GM12878 (cell line): ENCODE measurements at regions not wholly inside any gene's neighbourhood (a gene's known extent, or its start where the extent isn't known, plus 50 kb on each side); places are given as distances from the start of the nearest gene placed in this dataset.

Experiments used
- ATAC-seq: fragments of 200-7000 bp; cut with Tn5 transposase; 3 replicates; pipeline ENCODE4 v1.9.1; 2020; ENCODE audit warnings: mild to moderate bottlenecking, moderate library complexity
- BruUV-seq: library from RNA; stranded (reverse); fragments of 400-500 nt; replicated peaks from 2 replicates; lab custom pipeline; 2021; lab: Mats Ljungman, UMichigan
- CTCF ChIA-PET: fragments of 300-600 bp; sonication (Branson Sonifier 250); formaldehyde crosslinking; extraction: SDS; loops from one replicate; lab custom pipeline; 2021; ENCODE audit warnings: inconsistent platforms; lab: Yijun Ruan, JAX
- POLR2A ChIA-PET: fragments of 350-600 bp; formaldehyde crosslinking; extraction: SDS; loops from one replicate; lab custom pipeline; 2021; ENCODE audit warnings: inconsistent platforms; lab: Charles Lee
- RAD21 ChIA-PET: fragments of 300-600 bp; sonication (Branson Sonifier 250); formaldehyde crosslinking; loops from one replicate; lab custom pipeline; 2023; ENCODE audit warnings: antibody characterized with exemption; ENCODE audit not compliant: unreplicated experiment; lab: Charles Lee
- SMC1A ChIA-PET: fragments of 300-600 bp; sonication (Branson Sonifier 250); formaldehyde crosslinking; loops from one replicate; lab custom pipeline; 2023; ENCODE audit not compliant: unreplicated experiment, uncharacterized antibody; lab: Charles Lee
- DNase-seq: peaks from one replicate; pipeline ENCODE4 v3.0.0-alpha.2; 2011; ENCODE audit warnings: low read depth, low spot score
- FAIRE-seq: peaks from 3 replicates; lab custom pipeline; 2011; peaks lifted over from hg19 to GRCh38; lab: Jason Lieb, UNC
- H2AFZ ChIP-seq: 2 replicates; pipeline ENCODE4 v1.6.0; 2011; ENCODE audit warnings: low read depth, low read length, control low read depth; ENCODE audit not compliant: control insufficient read depth
- H3K27ac ChIP-seq: 2 replicates; pipeline ENCODE4 v1.5.1; 2011; ENCODE audit warnings: control low read depth; ENCODE audit not compliant: control insufficient read depth, insufficient read depth
- H3K27me3 ChIP-seq, 2 experiments: replicated peaks in 1 of 2; 2 replicates each; pipeline versions ENCODE4 v1.6.0 to v1.6.1; 2011; ENCODE audit warnings: low read length in 1 of 2; ENCODE audit not compliant: control insufficient read depth in 2 of 2, insufficient read depth in 2 of 2
- H3K36me3 ChIP-seq, 2 experiments: 2 replicates each; pipeline ENCODE4 v1.5.1; 2011; ENCODE audit warnings: low read length in 1 of 2; ENCODE audit not compliant: control insufficient read depth in 2 of 2, insufficient read depth in 2 of 2
- H3K4me1 ChIP-seq: 2 replicates; pipeline ENCODE4 v1.6.1; 2011; ENCODE audit warnings: mild to moderate bottlenecking, low read length, moderate library complexity, mixed read lengths; ENCODE audit not compliant: control insufficient read depth, insufficient read depth
- H3K4me2 ChIP-seq: 2 replicates; pipeline ENCODE4 v1.6.0; 2011; ENCODE audit warnings: control low read depth; ENCODE audit not compliant: control insufficient read depth, insufficient read depth
- H3K4me3 ChIP-seq: fragments of 200-600 bp; sonication (generic); 2 replicates; pipeline ENCODE4 v1.5.1; 2016
- H3K79me2 ChIP-seq: 2 replicates; pipeline ENCODE4 v1.6.0; 2011; ENCODE audit warnings: low read length; ENCODE audit not compliant: control insufficient read depth, insufficient read depth
- H3K9ac ChIP-seq: 2 replicates; pipeline ENCODE4 v1.8.0; 2011; ENCODE audit warnings: low read length, control low read depth, mixed read lengths; ENCODE audit not compliant: control insufficient read depth, insufficient read depth
- H3K9me3 ChIP-seq: replicated peaks from 3 replicates; pipeline ENCODE4 v1.5.1; 2011; ENCODE audit warnings: mild to moderate bottlenecking, low read length; ENCODE audit not compliant: control insufficient read depth, insufficient read depth
- H4K20me1 ChIP-seq: 2 replicates; pipeline ENCODE4 v1.6.0; 2011; ENCODE audit not compliant: control insufficient read depth, insufficient read depth
- BMI1 ChIP-seq: fragments of 450-650 bp; IDR thresholded peaks from 2 replicates; pipeline ENCODE4 v1.6.1; 2016; ENCODE audit warnings: mild to moderate bottlenecking, moderate library complexity, borderline replicate concordance
- CBX5 ChIP-seq: sonication (generic); IDR thresholded peaks from 2 replicates; pipeline ENCODE4 v1.6.1; 2016; ENCODE audit warnings: low read depth, moderate library complexity, mild to moderate bottlenecking, inconsistent platforms
- RBBP5 ChIP-seq: fragments of 200-600 bp; sonication (generic); conservative IDR thresholded peaks from 2 replicates; pipeline ENCODE4 v1.6.1; 2016
- SUZ12 ChIP-seq: fragments of 200-600 bp; sonication (generic); IDR thresholded peaks from one replicate; pipeline ENCODE4 v1.6.1; 2018; ENCODE audit warnings: antibody characterized with exemption, mild to moderate bottlenecking; ENCODE audit not compliant: unreplicated experiment
- YBX1 ChIP-seq: fragments of 450-650 bp; IDR thresholded peaks from 2 replicates; pipeline ENCODE4 v1.6.1; 2016; ENCODE audit warnings: antibody characterized with exemption
- ZNF24 ChIP-seq: fragments of 450-650 bp; IDR thresholded peaks from 2 replicates; pipeline ENCODE4 v1.6.1; 2017; ENCODE audit warnings: antibody characterized with exemption, mild to moderate bottlenecking
- in situ Hi-C: fragments of 300-500 bp; cut with MboI; formaldehyde crosslinking; loops from 9 replicates; pipeline ENCODE4 v1.14.3; 2018; ENCODE audit warnings: mixed read lengths
- intact Hi-C: fragments of 100-400 bp; cut with micrococcal nuclease; formaldehyde crosslinking; loops from one replicate; pipeline ENCODE4 v1.14.2; 2022; ENCODE audit not compliant: unreplicated experiment
- TF ChIP-seq, protein P1 (sequence below): IDR thresholded peaks from 2 replicates; pipeline ENCODE4 v1.6.1; 2012; ENCODE audit warnings: improper control_type of control experiment, low read depth, low read length; ENCODE audit not compliant: insufficient replicate concordance

GRCh38 chr4:100806988-100807387 lies 289.2 kb upstream of the EMCN start:
- no peak for DNase-seq
- POLR2A ChIA-PET = interaction anchor here (1.2 kb wide), 1 partner anchor 13 kb away, joined by 3 read pairs; no protein-coding TSS in a partner anchor
- Histone ChIP-seq H3K4me3 (no peak overlapping the region), H2AFZ (no peak overlapping the region), H3K9ac (no peak overlapping the region), H3K36me3 (no peaks in the 10 kb centered on the region), H3K27ac (no peak overlapping the region), H3K4me2 (no peak overlapping the region), H3K27me3 (no peaks in the 10 kb centered on the region), H3K79me2 (no peaks in the 10 kb centered on the region), H3K9me3 (no peaks in the 10 kb centered on the region), H3K4me1 (no peaks in the 10 kb centered on the region), H4K20me1 (no peaks in the 10 kb centered on the region)
- SMC1A ChIA-PET = no interaction called here
- no TSS peak for BruUV-seq
- in situ Hi-C loops = no loop called here
- TF ChIP-seq ZNF24 (no peak), YBX1 (no peak), SUZ12 (no peak), BMI1 (no peak), CBX5 (no peak), RBBP5 (no peak)
- TF ChIP-seq, protein P1, sequence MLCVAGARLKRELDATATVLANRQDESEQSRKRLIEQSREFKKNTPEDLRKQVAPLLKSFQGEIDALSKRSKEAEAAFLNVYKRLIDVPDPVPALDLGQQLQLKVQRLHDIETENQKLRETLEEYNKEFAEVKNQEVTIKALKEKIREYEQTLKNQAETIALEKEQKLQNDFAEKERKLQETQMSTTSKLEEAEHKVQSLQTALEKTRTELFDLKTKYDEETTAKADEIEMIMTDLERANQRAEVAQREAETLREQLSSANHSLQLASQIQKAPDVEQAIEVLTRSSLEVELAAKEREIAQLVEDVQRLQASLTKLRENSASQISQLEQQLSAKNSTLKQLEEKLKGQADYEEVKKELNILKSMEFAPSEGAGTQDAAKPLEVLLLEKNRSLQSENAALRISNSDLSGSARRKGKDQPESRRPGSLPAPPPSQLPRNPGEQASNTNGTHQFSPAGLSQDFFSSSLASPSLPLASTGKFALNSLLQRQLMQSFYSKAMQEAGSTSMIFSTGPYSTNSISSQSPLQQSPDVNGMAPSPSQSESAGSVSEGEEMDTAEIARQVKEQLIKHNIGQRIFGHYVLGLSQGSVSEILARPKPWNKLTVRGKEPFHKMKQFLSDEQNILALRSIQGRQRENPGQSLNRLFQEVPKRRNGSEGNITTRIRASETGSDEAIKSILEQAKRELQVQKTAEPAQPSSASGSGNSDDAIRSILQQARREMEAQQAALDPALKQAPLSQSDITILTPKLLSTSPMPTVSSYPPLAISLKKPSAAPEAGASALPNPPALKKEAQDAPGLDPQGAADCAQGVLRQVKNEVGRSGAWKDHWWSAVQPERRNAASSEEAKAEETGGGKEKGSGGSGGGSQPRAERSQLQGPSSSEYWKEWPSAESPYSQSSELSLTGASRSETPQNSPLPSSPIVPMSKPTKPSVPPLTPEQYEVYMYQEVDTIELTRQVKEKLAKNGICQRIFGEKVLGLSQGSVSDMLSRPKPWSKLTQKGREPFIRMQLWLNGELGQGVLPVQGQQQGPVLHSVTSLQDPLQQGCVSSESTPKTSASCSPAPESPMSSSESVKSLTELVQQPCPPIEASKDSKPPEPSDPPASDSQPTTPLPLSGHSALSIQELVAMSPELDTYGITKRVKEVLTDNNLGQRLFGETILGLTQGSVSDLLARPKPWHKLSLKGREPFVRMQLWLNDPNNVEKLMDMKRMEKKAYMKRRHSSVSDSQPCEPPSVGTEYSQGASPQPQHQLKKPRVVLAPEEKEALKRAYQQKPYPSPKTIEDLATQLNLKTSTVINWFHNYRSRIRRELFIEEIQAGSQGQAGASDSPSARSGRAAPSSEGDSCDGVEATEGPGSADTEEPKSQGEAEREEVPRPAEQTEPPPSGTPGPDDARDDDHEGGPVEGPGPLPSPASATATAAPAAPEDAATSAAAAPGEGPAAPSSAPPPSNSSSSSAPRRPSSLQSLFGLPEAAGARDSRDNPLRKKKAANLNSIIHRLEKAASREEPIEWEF = no peak
- TF ChIP-seq, all 136 proteins: peak for 0
- ChIA-PET CTCF (no interaction called here), RAD21 (no interaction called here)
- intact Hi-C loops = no loop called here
- FAIRE-seq (no peak), ATAC-seq (no peak)
